ENCODE measurements at regions not wholly inside any gene's neighbourhood (a gene's known extent, or its start where the extent isn't known, plus 50 kb on each side); places are given as distances from the start of the nearest gene placed in this dataset.

- TF ChIP-seq CTCF (conservative IDR thresholded peaks at IDR 0.05) (no peak), EZH2 (IDR thresholded peaks at IDR 0.05; ENCODE audit: low read depth) (no peak)
These were observed 51.9 kb upstream of the RMDN2 start for GRCh38 chr2:37873229-37873628.
